Gastroesophageal sphincter (tissue), 4 donors: ENCODE measurements at regions not wholly inside any gene's neighbourhood (a gene's known extent, or its start where the extent isn't known, plus 50 kb on each side); places are given as distances from the start of the nearest gene placed in this dataset.

Experiments
- ATAC-seq: fragments of 150-250 bp; one replicate; pipeline ENCODE4 v1.9.1; 2016; ENCODE audit warnings: mild to moderate bottlenecking, moderate library complexity
- H3K27ac ChIP-seq, 4 donors: fragments of 200-600 bp; sonication (generic) in 3 of 4; 1 replicate in 3 of 4; 2 replicates in 1 of 4; pipeline ENCODE4 v1.5.1; 2016 to 2019
- H3K27me3 ChIP-seq: fragments of 200-600 bp; sonication (generic); one replicate; pipeline ENCODE4 v1.5.1; 2019
- H3K36me3 ChIP-seq, 2 donors: fragments of 200-600 bp; sonication (generic); one replicate each; pipeline ENCODE4 v1.5.1; 2019; ENCODE audit warnings: control low read depth in 1 of 2
- H3K4me1 ChIP-seq, 3 donors: fragments of 200-600 bp; sonication (generic); 1 replicate in 2 of 3; 2 replicates in 1 of 3; pipeline ENCODE4 v1.5.1; 2016 to 2019; ENCODE audit warnings: control low read depth in 2 of 3
- H3K4me3 ChIP-seq, 2 donors: fragments of 200-600 bp; sonication (generic); one replicate each; pipeline ENCODE4 v1.5.1; 2019; ENCODE audit warnings: mild to moderate bottlenecking in 1 of 2, moderate library complexity in 1 of 2
- H3K9me3 ChIP-seq, 3 donors: fragments of 200-600 bp; sonication (generic); one replicate each; pipeline ENCODE4 v1.5.1; 2017 to 2019; ENCODE audit warnings: control low read depth in 2 of 3
- CTCF ChIP-seq, 4 experiments: fragments of 200-600 bp in 2 of 4; fragments of 450-650 bp in 2 of 4; sonication (generic) in 1 of 4; IDR thresholded peaks; one replicate each; pipeline ENCODE4 v1.5.1; 2017 to 2019; ENCODE audit warnings: antibody characterized with exemption in 4 of 4, mild to moderate bottlenecking in 2 of 4, moderate library complexity in 2 of 4
- EP300 ChIP-seq: sonication (generic); formaldehyde crosslinking; IDR thresholded peaks from one replicate; pipeline ENCODE4 v1.6.1; 2017; ENCODE audit warnings: antibody characterized with exemption, mild to moderate bottlenecking
- POLR2A ChIP-seq, 2 donors: fragments of 450-650 bp; IDR thresholded peaks; one replicate each; pipeline ENCODE4 v1.6.1; 2017; ENCODE audit warnings: antibody characterized with exemption in 2 of 2, mild to moderate bottlenecking in 2 of 2, moderate library complexity in 1 of 2
- POLR2AphosphoS5 ChIP-seq: sonication (generic); formaldehyde crosslinking; IDR thresholded peaks from one replicate; pipeline ENCODE4 v1.6.1; 2017; ENCODE audit warnings: antibody characterized with exemption
- WGBS, 2 donors: methylation state at CpG; one replicate each; pipeline ENCODE4 v1.1.5; 2018; ENCODE audit warnings: low coverage in 1 of 2; 5-methylcytosine and 5-hydroxymethylcytosine counted together

- H3K4me3 ChIP-seq, result no peak overlapping the region
- WGBS, 2 donors, result 75% methylated on average over 4 of the region's 4 CpGs; no CpG with 5 or more reads in 1 of the 2 donors
- H3K4me1 ChIP-seq, result no peaks in the 10 kb centered on the region
- ATAC-seq, result no peak
- no peaks in the 10 kb centered on the region for H3K9me3 ChIP-seq
- no peaks in the 10 kb centered on the region for H3K36me3 ChIP-seq
- H3K27me3 ChIP-seq, result no peaks in the 10 kb centered on the region
- H3K27ac ChIP-seq, result no peak overlapping the region
- no peak for TF ChIP-seq CTCF (IDR thresholded peaks at IDR 0.05)
- TF ChIP-seq POLR2AphosphoS5, result no peak
- TF ChIP-seq EP300, result no peak
- no peak for TF ChIP-seq POLR2A (IDR thresholded peaks at IDR 0.05)
Observed at GRCh38 chrY:14444550-14444949, 79.8 kb upstream of the NLGN4Y start.

GRCh38 chrY:14468151-14468683 is 56.1 kb upstream of the NLGN4Y start:
- no peak for ATAC-seq
- Histone ChIP-seq H3K27ac (no peak overlapping the region), H3K27me3 (no peaks in the 10 kb centered on the region), H3K9me3 (no peaks in the 10 kb centered on the region), H3K4me3 (no peak overlapping the region), H3K36me3 (no peaks in the 10 kb centered on the region), H3K4me1 (peaks cover 0 to 6% (median 0%) of the 10 kb centered on the region in 3 donors)
- TF ChIP-seq POLR2AphosphoS5 (no peak), EP300 (no peak), POLR2A (IDR thresholded peaks at IDR 0.05) (no peak), CTCF (IDR thresholded peaks at IDR 0.05) (no peak)
- 80% methylated on average over 1 of the region's 1 CpG; no CpG with 5 or more reads in 1 of the 2 donors for WGBS, 2 donors

GRCh38 chrY:14472421-14472820 is 51.9 kb upstream of the NLGN4Y start:
- Histone ChIP-seq H3K27ac (no peak overlapping the region), H3K4me3 (no peak overlapping the region), H3K36me3 (no peaks in the 10 kb centered on the region), H3K9me3 (no peaks in the 10 kb centered on the region), H3K4me1 (no peaks in the 10 kb centered on the region), H3K27me3 (no peaks in the 10 kb centered on the region)
- WGBS, 2 donors, result no CpG with 5 or more reads among the region's 3 CpGs
- TF ChIP-seq EP300, result no peak
- TF ChIP-seq POLR2AphosphoS5, result no peak
- TF ChIP-seq POLR2A (IDR thresholded peaks at IDR 0.05), result no peak
- no peak for TF ChIP-seq CTCF (IDR thresholded peaks at IDR 0.05)
- ATAC-seq, result no peak

GRCh38 chrY:14473320-14473719 is 51.0 kb upstream of the NLGN4Y start:
- Histone ChIP-seq H3K4me3 (no peak overlapping the region), H3K36me3 (no peaks in the 10 kb centered on the region), H3K9me3 (no peaks in the 10 kb centered on the region), H3K27me3 (no peaks in the 10 kb centered on the region), H3K4me1 (no peaks in the 10 kb centered on the region), H3K27ac (no peak overlapping the region)
- WGBS, 2 donors, result 80% methylated on average over 3 of the region's 3 CpGs; no CpG with 5 or more reads in 1 of the 2 donors
- TF ChIP-seq POLR2A (IDR thresholded peaks at IDR 0.05) (no peak), EP300 (no peak), CTCF (IDR thresholded peaks at IDR 0.05) (no peak), POLR2AphosphoS5 (no peak)
- ATAC-seq, result no peak
